ENCODE measurements at regions not wholly inside any gene's neighbourhood (a gene's known extent, or its start where the extent isn't known, plus 50 kb on each side); places are given as distances from the start of the nearest gene placed in this dataset.

- Histone ChIP-seq H3K79me2 (replicated peaks; ENCODE audit: insufficient read depth, low read length) (no peaks in the 10 kb centered on the region), H3K9me2 (ENCODE audit: insufficient read depth, low read length) (no peaks in the 10 kb centered on the region), H3F3A (ENCODE audit: insufficient read depth, low read length, poor library complexity, severe bottlenecking) (no peaks in the 10 kb centered on the region), H2AFZ (ENCODE audit: low read depth, low read length) (no peak overlapping the region), H3K4me2 (ENCODE audit: low read length) (no peak overlapping the region), H3K9me3 (ENCODE audit: low read length) (no peaks in the 10 kb centered on the region), H3K9ac (ENCODE audit: low read length) (no peak overlapping the region), H3K27me3 (ENCODE audit: insufficient read depth, low read depth, low read length) (no peaks in the 10 kb centered on the region), H4K20me1 (ENCODE audit: insufficient read depth) (no peaks in the 10 kb centered on the region), H3K27ac (ENCODE audit: low read length) (no peak overlapping the region), H3K4me3 (ENCODE audit: low read length) (no peak overlapping the region), H3K36me3 (ENCODE audit: insufficient read depth, low read length) (no peaks in the 10 kb centered on the region)
- TF ChIP-seq REST (IDR thresholded peaks at IDR 0.05; ENCODE audit: borderline replicate concordance) = no peak
- no peak for TF ChIP-seq MXI1 (conservative IDR thresholded peaks at IDR 0.05; ENCODE audit: poor library complexity, severe bottlenecking)
- no peak for TF ChIP-seq POLR2AphosphoS5 (IDR thresholded peaks at IDR 0.05)
- no peak for TF ChIP-seq TAF1 (IDR thresholded peaks at IDR 0.05; ENCODE audit: low read depth)
- no peak for TF ChIP-seq RAD21 (conservative IDR thresholded peaks at IDR 0.05)
- no peak for TF ChIP-seq SMC3 (conservative IDR thresholded peaks at IDR 0.05; ENCODE audit: poor library complexity)
- TF ChIP-seq CTCF (IDR thresholded peaks at IDR 0.05; ENCODE audit: poor library complexity, severe bottlenecking) = no peak
- TF ChIP-seq EZH2 (IDR thresholded peaks at IDR 0.05; ENCODE audit: borderline replicate concordance, insufficient read depth, low read length, poor library complexity, severe bottlenecking) = no peak
Observed at GRCh38 chr1:30063621-30064280, 659.6 kb downstream of the MATN1 start.

GRCh38 chr1:30061292-30062220, 661.8 kb downstream of the MATN1 start:
- Histone ChIP-seq H3K9me3 (ENCODE audit: low read length) (no peaks in the 10 kb centered on the region), H3K9ac (ENCODE audit: low read length) (no peak overlapping the region), H3K4me2 (ENCODE audit: low read length) (no peak overlapping the region), H2AFZ (ENCODE audit: low read depth, low read length) (no peak overlapping the region), H4K20me1 (ENCODE audit: insufficient read depth) (no peaks in the 10 kb centered on the region), H3K27ac (ENCODE audit: low read length) (peak overlapping the region; percentile 47), H3K36me3 (ENCODE audit: insufficient read depth, low read length) (no peaks in the 10 kb centered on the region), H3F3A (ENCODE audit: insufficient read depth, low read length, poor library complexity, severe bottlenecking) (no peaks in the 10 kb centered on the region), H3K27me3 (ENCODE audit: insufficient read depth, low read depth, low read length) (no peaks in the 10 kb centered on the region), H3K4me3 (ENCODE audit: low read length) (no peak overlapping the region), H3K9me2 (ENCODE audit: insufficient read depth, low read length) (no peaks in the 10 kb centered on the region), H3K79me2 (replicated peaks; ENCODE audit: insufficient read depth, low read length) (no peaks in the 10 kb centered on the region)
- no peak for TF ChIP-seq MXI1 (conservative IDR thresholded peaks at IDR 0.05; ENCODE audit: poor library complexity, severe bottlenecking)
- no peak for TF ChIP-seq TAF1 (IDR thresholded peaks at IDR 0.05; ENCODE audit: low read depth)
- TF ChIP-seq REST (IDR thresholded peaks at IDR 0.05; ENCODE audit: borderline replicate concordance) = peak; percentile 56
- no peak for TF ChIP-seq RAD21 (conservative IDR thresholded peaks at IDR 0.05)
- TF ChIP-seq CTCF (IDR thresholded peaks at IDR 0.05; ENCODE audit: poor library complexity, severe bottlenecking) = no peak
- no peak for TF ChIP-seq SMC3 (conservative IDR thresholded peaks at IDR 0.05; ENCODE audit: poor library complexity)
- no peak for TF ChIP-seq EP300 (conservative IDR thresholded peaks at IDR 0.05; ENCODE audit: poor library complexity, severe bottlenecking)
- TF ChIP-seq EZH2 (IDR thresholded peaks at IDR 0.05; ENCODE audit: borderline replicate concordance, insufficient read depth, low read length, poor library complexity, severe bottlenecking) = no peak
- peak; percentile 85 for TF ChIP-seq POLR2AphosphoS5 (IDR thresholded peaks at IDR 0.05)

Measured in neural cell (in vitro differentiated cells).